Astrocyte of the spinal cord (primary cell): ENCODE measurements at regions not wholly inside any gene's neighbourhood (a gene's known extent, or its start where the extent isn't known, plus 50 kb on each side); places are given as distances from the start of the nearest gene placed in this dataset.
"Not testable (repeated sequence)": the region's sequence is repeated elsewhere in the genome, so short reads cannot be mapped to it uniquely, and the experiment has no call there.

Experiments used
- DNase-seq: peaks from one replicate; pipeline ENCODE4 v3.0.0; 2011; ENCODE audit warnings: low read depth, low spot score
- H3K4me3 ChIP-seq: 2 replicates; pipeline ENCODE4 v1.5.1; 2011; ENCODE audit warnings: low read depth, mild to moderate bottlenecking, low read length, moderate library complexity
- in situ Hi-C: cut with HindIII; loops from 2 replicates; pipeline ENCODE4 v1.10.0; 2017; ENCODE audit warnings: low sequenced_read_pairs
- TF ChIP-seq, protein P1 (sequence below): IDR thresholded peaks from 2 replicates; pipeline ENCODE4 v1.5.1; 2012; ENCODE audit warnings: low read depth, mild to moderate bottlenecking, low read length, inconsistent platforms

GRCh38 chr1:172789840-172790239 lies 130.9 kb downstream of the FASLG start:
- TF ChIP-seq, protein P1, sequence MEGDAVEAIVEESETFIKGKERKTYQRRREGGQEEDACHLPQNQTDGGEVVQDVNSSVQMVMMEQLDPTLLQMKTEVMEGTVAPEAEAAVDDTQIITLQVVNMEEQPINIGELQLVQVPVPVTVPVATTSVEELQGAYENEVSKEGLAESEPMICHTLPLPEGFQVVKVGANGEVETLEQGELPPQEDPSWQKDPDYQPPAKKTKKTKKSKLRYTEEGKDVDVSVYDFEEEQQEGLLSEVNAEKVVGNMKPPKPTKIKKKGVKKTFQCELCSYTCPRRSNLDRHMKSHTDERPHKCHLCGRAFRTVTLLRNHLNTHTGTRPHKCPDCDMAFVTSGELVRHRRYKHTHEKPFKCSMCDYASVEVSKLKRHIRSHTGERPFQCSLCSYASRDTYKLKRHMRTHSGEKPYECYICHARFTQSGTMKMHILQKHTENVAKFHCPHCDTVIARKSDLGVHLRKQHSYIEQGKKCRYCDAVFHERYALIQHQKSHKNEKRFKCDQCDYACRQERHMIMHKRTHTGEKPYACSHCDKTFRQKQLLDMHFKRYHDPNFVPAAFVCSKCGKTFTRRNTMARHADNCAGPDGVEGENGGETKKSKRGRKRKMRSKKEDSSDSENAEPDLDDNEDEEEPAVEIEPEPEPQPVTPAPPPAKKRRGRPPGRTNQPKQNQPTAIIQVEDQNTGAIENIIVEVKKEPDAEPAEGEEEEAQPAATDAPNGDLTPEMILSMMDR, result no peak
- H3K4me3 ChIP-seq, result no peak overlapping the region
- in situ Hi-C loops, result no loop called here
- no peak for DNase-seq

DNA sequence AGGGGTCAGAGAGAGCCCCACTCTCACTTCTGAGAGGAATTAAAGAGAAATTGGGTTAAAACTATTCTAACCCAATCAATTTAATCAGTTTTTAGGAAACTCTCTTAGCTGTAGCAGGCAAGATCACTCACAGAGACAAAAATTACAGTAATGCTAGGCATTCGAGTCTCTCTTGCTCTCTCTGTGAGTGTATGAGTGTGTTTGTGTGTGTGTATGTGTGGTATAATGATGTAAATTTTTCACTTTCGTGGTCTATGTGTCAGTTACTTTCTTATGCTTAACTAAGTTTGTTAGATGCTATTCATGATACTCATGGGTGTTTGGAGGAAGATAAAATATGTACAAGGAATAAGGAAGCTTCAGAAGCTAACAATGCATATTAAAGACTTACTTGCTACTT lies 131.3 kb downstream of the FASLG start:
- H3K4me3 ChIP-seq, result no peak overlapping the region
- TF ChIP-seq, protein P1, result no peak
- no peak for DNase-seq
- in situ Hi-C loops, result no loop called here

DNA sequence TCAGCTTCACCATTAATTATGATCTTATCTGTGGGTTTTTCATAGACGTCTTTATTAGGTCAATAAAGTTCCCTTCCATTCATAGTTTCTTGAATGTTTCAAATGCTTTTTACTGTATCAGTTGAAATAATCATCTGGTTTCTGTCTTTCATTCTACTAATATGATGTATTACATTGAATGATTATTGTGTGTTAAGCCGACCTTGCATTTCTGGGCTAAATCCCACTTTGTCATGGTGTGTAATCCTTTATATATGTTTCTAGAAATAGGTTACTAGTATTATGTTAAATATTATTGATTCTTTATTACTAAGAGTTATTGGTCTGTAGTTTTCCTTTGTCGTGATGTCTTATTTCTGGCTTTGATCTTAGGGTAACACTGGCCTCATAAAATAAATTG lies 134.9 kb downstream of the FASLG start:
- no peak for DNase-seq
- TF ChIP-seq, protein P1, result no peak
- no peak overlapping the region for H3K4me3 ChIP-seq
- in situ Hi-C loops, result no loop called here

DNA sequence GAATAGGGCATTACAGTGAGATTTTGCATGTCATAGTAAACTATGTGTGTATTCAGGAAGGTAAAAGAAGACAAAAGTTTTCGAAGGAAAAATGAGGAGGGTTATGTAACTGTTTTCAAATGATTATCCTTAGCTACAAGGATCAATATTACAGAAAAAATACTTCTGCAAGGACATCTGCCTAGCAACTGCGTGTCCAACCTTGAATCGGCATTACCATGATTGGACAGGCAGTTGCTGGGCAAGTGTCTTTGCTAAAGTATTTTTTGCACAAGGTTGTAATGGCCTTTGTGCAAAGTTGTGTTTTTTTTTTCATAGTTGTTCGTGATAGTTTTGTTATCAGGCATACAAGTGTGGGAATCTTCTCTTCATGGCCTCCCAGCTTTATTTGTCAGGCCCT lies 136.8 kb downstream of the FASLG start:
- no peak overlapping the region for H3K4me3 ChIP-seq
- in situ Hi-C loops, result no loop called here
- no peak for DNase-seq
- TF ChIP-seq, protein P1, result no peak

DNA sequence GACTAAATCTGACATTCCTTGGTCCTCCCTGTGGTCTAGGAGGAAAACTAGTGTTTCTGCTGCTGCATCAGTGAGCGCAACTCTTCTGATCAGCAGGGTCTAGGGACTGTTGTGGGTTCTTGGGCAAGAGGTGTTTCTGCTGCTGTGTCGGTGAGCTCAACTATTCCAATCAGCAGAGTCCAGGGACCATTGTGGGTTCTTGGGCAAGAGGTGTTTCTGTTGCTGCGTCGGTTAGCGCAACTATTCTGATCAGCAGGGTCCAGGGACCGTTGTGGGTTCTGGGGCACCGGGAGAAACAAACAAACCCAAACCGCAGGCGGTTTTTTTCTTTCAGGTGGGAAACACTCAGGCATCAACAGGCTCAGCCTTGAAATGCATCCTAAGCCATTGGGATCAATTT lies 140.9 kb downstream of the FASLG start:
- in situ Hi-C loops, H3K4me3 ChIP-seq, DNase-seq: not testable (repeated sequence)

DNA sequence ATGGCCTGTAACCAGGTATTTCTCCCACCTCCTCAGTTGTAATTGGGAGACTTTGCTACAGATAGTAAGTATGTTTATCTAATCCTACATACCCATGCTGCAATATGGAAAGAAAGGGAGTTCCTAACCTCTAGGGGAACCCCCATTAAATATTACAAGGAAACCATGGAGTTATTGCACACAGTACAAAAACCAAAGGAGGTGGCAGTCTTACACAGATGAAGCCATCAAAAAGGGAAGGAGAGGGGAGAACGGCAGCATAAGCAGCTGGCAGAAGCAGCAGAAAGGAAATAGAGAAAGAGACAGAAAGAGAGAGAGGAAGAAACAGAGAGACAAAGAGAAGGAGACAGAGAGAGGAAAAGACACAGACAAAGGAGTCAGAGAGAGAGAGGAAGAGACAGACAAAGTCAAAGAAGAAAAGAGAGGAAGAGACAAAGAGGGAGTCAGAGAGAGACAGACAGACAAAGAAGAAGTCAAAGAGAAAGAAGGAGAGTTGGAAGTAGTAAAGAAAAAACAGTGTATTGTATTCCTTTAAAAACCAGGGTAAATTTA lies 142.9 kb downstream of the FASLG start:
- no peak for DNase-seq
- no peak overlapping the region for H3K4me3 ChIP-seq
- in situ Hi-C loops, result no loop called here
- TF ChIP-seq, protein P1, result no peak

GRCh38 chr1:172809750-172810149 lies 150.8 kb downstream of the FASLG start:
- TF ChIP-seq, protein P1, result no peak
- no peak for DNase-seq
- in situ Hi-C loops, result no loop called here
- H3K4me3 ChIP-seq, result no peak overlapping the region
